ENCODE measurements at regions not wholly inside any gene's neighbourhood (a gene's known extent, or its start where the extent isn't known, plus 50 kb on each side); places are given as distances from the start of the nearest gene placed in this dataset.

DNA sequence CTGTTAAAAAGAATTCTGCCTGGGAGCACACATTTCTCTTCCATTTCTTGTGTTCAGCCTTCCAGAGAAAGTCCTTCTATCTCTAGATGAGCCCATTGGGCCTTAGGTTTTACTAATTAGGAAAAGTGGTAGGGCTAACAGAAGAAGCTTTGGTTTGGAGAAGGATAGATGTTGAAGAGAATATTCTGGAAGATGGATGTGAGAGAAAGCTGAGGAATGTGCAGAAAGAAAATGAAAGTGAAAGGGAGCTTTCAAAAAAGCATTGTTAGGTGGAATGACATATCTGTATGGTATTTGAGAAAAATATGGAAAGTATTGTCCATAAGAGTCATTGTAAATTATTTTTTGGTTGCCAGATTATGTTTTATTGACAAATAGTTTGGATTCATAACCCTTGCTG, 474.8 kb upstream of the SLIT2 start:
- DNase-seq (ENCODE audit: low spot score) = no peak

- DNase-seq (ENCODE audit: low spot score) = peak; percentile 84
Measured at GRCh38 chr4:19776021-19776459, 475.7 kb upstream of the SLIT2 start.

GRCh38 chr4:19774690-19775256, 476.9 kb upstream of the SLIT2 start:
- no peak for DNase-seq (ENCODE audit: low spot score)

GRCh38 chr4:19772581-19772980, 479.1 kb upstream of the SLIT2 start:
- DNase-seq (ENCODE audit: low spot score) = no peak

GRCh38 chr4:19756661-19757060, 495.0 kb upstream of the SLIT2 start:
- no peak for DNase-seq (ENCODE audit: low spot score)

DNA sequence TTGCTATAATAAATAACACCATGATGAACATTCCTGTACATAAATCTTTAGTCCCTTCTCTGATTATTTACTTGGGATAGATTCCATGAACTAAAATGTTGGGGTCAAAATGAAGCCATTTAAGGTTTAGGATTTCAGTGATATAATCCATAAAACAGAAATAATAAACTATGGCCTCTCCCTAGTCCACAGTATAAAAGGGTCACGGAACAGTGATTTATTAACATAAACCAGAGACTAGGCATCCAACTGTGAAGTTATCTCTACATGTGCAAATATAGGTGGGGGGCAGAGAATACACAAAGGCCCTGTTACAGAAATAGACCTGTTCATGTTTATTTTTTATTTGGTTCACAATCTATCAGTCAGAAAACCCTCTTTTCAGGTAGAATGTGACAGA, 499.1 kb upstream of the SLIT2 start:
- no peak for DNase-seq (ENCODE audit: low spot score)

DNA sequence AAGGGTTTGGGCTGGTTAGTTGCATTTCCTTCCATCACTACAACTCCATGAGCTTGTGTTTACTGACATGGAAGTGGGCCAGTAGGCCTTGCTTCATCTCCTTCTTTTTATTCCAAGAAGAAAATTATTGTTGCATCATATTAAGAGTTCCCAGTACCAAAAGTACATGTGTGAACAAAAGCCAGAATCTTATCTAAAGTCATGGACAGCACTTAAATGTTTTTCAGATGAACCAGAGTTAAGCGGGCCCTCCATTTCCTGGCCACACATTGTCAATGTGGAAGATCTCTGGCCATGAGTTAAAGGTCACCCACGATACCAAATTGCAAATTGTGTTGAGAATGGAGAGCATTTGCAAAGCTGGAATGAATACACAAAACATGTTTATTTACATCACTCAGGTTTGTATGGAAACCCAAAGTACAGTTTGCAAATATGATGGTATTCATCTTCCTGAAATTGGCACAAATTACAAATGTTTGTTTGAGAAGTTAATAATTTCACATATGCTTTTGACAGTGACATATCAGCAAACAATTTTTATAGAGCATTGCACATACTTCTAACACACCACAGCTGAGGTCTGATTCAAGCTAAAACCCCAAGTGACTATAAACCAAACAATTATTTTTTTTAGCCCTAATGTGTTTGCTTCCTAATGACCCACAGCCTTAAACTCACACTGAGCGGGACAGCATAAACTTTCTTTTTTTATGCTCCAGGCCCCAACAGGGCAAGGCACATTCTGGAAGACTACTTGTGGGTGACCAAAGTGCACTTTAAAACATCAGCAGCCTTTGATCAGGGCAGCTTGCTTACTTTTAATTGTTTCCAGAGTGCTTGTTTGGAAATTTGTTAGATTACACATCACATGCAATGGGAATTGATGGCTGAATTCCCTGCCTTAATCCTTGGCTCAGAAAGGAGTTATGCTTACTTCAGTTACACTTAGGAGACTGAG, 502.9 kb upstream of the SLIT2 start:
- no peak for DNase-seq (ENCODE audit: low spot score)

GRCh38 chr4:19746377-19746776, 505.3 kb upstream of the SLIT2 start:
- no peak for DNase-seq (ENCODE audit: low spot score)

DNA sequence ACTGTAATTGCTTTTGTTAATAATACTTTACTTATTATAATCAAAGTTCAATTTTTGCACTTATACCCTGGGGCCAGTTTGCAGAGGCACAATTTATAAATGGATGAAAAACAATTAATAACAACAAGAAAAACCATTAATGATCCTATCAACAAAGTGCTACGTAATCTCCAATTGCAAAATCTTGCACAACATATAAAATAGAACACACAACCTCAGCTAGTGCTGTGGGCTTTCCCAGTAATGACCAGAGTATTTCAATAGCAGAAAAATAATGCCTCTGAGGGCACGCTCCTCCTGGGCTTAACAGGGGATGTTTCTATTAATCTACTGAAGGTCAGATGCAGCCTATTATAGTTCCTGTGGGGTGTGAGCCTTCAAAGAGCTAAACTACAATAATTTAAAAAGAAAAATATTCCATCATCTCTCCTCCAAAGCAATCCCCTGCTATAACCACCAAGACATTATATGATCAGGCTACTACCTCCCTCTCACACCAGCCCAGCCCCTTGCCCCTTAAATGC, 508.5 kb upstream of the SLIT2 start:
- no peak for DNase-seq (ENCODE audit: low spot score)

GRCh38 chr4:19739101-19739651, 512.5 kb upstream of the SLIT2 start:
- DNase-seq (ENCODE audit: low spot score) = peak; percentile 34

GRCh38 chr4:19736968-19737756, 514.5 kb upstream of the SLIT2 start:
- no peak for DNase-seq (ENCODE audit: low spot score)

GRCh38 chr4:19735012-19735411, 516.7 kb upstream of the SLIT2 start:
- no peak for DNase-seq (ENCODE audit: low spot score)

GRCh38 chr4:19729886-19730651, 521.6 kb upstream of the SLIT2 start:
- DNase-seq (ENCODE audit: low spot score) = no peak

DNA sequence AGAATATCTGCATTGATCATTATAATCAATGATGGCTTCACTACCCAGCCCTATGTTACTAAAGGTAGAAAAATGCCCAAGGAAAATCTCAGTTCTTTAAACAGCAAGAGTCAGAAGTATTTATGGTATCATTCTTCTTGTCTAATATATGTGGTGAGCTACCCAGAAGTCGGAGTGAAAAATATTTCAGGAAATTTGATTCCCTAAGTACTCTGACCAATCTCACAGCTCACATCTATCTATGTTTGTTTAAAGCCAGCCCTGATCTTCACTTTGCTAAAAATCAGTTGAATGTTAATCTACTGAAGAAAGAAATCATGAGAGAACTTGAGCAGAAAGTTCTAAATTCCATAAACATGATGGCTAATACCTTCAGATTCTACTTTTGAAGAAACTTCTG, 522.9 kb upstream of the SLIT2 start:
- DNase-seq (ENCODE audit: low spot score) = no peak

DNA sequence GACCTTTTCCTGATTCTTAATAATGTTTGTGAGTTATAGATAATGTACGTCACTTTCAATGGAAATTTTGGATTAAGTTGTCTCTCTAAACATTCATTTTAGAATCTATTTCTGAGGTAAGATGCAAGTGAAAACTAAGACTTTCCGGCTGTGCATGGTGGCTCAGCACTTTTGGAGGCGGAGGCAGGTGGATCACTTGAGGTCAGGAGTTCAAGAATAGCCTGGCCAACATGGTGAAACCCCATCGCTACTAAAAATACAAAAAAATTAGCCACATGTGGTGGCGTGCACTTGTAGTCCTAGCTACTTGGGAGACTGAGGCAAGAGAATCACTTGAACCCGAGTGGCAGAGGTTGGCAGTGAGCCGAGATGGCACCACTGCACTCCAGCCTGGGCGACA, 524.6 kb upstream of the SLIT2 start:
- DNase-seq (ENCODE audit: low spot score) = no peak

DNA sequence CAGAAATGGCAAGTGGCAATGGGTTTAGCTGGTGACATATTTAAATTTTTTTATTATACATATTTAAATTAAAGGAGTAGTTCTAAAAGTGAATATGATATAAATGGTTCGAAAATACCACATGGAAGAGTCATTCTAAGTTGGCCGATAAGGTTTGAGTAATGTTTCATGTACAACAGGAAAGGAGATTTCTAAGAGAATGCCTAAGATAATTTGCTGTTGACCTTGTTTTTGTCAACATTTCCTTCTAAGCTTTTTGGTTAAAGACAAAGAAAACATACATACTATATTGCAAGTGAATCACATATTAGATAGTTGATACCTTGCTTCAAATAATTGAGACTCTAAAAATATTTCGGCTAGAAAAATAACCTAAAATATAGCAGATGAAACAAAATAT, 526.6 kb upstream of the SLIT2 start:
- DNase-seq (ENCODE audit: low spot score) = no peak

DNA sequence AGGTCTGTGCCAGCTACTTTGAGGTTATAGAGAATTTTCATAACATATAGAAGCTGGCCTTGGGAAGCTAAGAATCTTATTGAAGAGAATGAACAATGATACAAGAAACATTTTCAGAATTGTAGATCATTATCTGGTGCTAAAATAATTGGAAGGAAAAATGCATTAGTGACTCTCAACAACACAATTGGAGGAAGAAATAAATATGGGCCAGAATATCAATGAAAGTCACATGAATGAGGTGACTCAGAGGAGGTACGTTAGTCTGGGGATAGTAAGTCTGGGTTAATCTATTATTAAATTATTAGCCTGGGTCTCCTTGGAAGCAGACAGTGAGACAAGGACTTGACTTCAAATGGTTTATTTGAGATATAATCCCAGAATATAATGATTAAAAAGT, 529.3 kb upstream of the SLIT2 start:
- no peak for DNase-seq (ENCODE audit: low spot score)

DNA sequence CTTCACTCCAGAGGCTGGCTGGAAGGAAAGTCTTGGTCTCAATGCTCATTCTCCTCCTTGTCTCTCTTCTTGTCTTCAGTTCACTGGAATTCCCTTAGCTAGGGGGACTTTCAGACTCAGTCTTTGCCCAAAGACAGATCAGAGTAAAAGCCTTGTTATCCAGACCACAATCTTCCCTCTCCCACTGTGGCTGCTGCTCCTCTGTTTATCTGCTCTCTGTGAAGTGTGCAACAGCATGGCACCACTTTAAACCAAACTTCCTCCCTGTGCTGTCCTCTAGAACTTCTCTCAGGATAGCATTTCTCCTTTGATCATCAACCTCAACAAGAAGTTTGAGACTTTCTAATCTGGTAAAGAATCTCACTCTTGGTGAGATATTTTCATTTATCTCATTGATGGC, 530.1 kb upstream of the SLIT2 start:
- no peak for DNase-seq (ENCODE audit: low spot score)

DNA sequence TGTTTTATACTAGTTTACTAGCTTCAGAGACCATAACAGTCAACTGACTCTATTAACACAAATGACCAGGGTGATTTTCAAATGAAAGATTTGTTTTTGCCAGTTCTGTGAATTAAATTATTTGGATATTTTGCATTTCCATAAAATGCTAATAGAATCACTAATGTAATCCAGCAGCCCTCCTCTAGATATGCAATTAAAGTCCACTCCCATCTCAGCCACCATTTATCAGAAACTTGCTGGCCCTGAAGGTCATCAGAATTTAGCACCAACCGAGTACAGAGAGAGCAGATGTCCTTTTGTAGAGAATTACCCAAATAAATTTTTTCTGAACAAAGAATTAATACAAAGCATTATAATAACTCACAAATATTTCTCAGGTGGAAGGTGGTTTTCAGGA, 531.1 kb upstream of the SLIT2 start:
- DNase-seq (ENCODE audit: low spot score) = no peak

- DNase-seq (ENCODE audit: low spot score) = no peak
Measured at GRCh38 chr4:19720190-19720589, 531.5 kb upstream of the SLIT2 start.

DNA sequence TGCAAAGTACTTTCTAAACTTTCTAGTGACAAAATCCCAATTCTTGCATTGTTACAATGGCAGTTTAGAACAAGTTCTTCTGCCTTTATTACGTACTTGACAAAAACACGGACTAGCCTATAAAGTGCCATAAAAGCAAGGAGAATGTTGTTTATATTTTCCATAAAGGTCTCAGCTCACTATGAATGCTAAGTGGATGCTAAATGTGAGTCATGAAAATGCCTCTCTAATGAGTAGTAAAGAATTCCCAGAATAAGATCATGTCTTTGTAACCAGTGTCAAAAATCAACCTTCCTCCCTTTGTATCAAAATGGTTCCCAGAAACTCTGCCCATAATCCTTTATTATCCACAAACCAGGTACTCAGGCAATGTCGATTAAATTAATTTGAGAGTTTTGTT, 539.8 kb upstream of the SLIT2 start:
- peak; percentile 31 for DNase-seq (ENCODE audit: low spot score)

All from COLO829 (cell line).